ENCODE measurements at regions not wholly inside any gene's neighbourhood (a gene's known extent, or its start where the extent isn't known, plus 50 kb on each side); places are given as distances from the start of the nearest gene placed in this dataset.

DNA sequence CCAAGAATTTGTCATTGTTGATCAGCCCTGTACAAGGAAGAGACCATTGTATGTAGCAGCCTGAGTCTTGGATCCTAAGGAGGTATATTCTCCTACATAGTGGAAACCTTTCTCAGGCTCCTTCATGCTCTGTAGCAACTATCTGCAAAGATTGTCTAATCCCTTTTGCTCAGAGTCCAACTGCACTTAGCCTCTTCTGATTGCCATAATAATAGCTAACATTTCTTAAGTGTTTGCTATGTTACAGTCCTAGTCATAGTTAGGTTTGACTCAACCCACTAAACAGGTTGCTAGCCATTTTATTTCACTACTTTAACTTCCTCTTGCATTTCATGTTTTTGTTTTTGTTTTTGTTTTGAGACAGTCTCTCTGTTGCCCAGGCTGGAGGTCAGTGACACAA, 50.8 kb upstream of the SLC16A2 start:
- intact Hi-C loops (cut with micrococcal nuclease; ENCODE audit: unreplicated experiment) (no loop called here), in situ Hi-C loops (cut with HindIII; ENCODE audit: low pct_unique_long_range_greater_than_20kb, low sequenced_read_pairs) (no loop called here)
- POLR2A ChIA-PET = no interaction called here
- H3K4me1 ChIP-seq (ENCODE audit: control insufficient read depth, insufficient read depth, low read length) = no peaks in the 10 kb centered on the region
- BruUV-seq (replicated peaks) = no TSS peak
- H3K9me3 ChIP-seq (ENCODE audit: control insufficient read depth, insufficient read depth, low read depth, low read length) = no peaks in the 10 kb centered on the region
- no peak for TF ChIP-seq POLR2AphosphoS5 (IDR thresholded peaks at IDR 0.05; ENCODE audit: low read depth, low read length)
- TF ChIP-seq, protein P1, sequence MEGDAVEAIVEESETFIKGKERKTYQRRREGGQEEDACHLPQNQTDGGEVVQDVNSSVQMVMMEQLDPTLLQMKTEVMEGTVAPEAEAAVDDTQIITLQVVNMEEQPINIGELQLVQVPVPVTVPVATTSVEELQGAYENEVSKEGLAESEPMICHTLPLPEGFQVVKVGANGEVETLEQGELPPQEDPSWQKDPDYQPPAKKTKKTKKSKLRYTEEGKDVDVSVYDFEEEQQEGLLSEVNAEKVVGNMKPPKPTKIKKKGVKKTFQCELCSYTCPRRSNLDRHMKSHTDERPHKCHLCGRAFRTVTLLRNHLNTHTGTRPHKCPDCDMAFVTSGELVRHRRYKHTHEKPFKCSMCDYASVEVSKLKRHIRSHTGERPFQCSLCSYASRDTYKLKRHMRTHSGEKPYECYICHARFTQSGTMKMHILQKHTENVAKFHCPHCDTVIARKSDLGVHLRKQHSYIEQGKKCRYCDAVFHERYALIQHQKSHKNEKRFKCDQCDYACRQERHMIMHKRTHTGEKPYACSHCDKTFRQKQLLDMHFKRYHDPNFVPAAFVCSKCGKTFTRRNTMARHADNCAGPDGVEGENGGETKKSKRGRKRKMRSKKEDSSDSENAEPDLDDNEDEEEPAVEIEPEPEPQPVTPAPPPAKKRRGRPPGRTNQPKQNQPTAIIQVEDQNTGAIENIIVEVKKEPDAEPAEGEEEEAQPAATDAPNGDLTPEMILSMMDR (IDR thresholded peaks at IDR 0.05) = no peak
- no peak for TF ChIP-seq TCF7L2 (IDR thresholded peaks at IDR 0.05; ENCODE audit: low read depth, low read length)
- TF ChIP-seq, protein P2, sequence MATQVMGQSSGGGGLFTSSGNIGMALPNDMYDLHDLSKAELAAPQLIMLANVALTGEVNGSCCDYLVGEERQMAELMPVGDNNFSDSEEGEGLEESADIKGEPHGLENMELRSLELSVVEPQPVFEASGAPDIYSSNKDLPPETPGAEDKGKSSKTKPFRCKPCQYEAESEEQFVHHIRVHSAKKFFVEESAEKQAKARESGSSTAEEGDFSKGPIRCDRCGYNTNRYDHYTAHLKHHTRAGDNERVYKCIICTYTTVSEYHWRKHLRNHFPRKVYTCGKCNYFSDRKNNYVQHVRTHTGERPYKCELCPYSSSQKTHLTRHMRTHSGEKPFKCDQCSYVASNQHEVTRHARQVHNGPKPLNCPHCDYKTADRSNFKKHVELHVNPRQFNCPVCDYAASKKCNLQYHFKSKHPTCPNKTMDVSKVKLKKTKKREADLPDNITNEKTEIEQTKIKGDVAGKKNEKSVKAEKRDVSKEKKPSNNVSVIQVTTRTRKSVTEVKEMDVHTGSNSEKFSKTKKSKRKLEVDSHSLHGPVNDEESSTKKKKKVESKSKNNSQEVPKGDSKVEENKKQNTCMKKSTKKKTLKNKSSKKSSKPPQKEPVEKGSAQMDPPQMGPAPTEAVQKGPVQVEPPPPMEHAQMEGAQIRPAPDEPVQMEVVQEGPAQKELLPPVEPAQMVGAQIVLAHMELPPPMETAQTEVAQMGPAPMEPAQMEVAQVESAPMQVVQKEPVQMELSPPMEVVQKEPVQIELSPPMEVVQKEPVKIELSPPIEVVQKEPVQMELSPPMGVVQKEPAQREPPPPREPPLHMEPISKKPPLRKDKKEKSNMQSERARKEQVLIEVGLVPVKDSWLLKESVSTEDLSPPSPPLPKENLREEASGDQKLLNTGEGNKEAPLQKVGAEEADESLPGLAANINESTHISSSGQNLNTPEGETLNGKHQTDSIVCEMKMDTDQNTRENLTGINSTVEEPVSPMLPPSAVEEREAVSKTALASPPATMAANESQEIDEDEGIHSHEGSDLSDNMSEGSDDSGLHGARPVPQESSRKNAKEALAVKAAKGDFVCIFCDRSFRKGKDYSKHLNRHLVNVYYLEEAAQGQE (IDR thresholded peaks at IDR 0.05; ENCODE audit: insufficient read depth in 1 of 2, low read depth in 2 of 2, low read length in 1 of 2) = no peak
- TF ChIP-seq SIN3A (IDR thresholded peaks at IDR 0.05; ENCODE audit: borderline replicate concordance, insufficient read depth, low read depth, low read length) = no peak
- DNase-seq (ENCODE audit: low read depth, low spot score) = no peak
- H3K36me3 ChIP-seq (ENCODE audit: control insufficient read depth, insufficient read depth, low read length) = no peaks in the 10 kb centered on the region
- no peak overlapping the region for H3K4me3 ChIP-seq (ENCODE audit: low read depth in 2 of 2, low read length in 2 of 2)
- H3K27me3 ChIP-seq (ENCODE audit: control insufficient read depth, insufficient read depth, low read length) = no peaks in the 10 kb centered on the region
- CTCF ChIA-PET = no interaction called here
- H3K27ac ChIP-seq (ENCODE audit: low read length) = no peak overlapping the region
- ATAC-seq = no peak

DNA sequence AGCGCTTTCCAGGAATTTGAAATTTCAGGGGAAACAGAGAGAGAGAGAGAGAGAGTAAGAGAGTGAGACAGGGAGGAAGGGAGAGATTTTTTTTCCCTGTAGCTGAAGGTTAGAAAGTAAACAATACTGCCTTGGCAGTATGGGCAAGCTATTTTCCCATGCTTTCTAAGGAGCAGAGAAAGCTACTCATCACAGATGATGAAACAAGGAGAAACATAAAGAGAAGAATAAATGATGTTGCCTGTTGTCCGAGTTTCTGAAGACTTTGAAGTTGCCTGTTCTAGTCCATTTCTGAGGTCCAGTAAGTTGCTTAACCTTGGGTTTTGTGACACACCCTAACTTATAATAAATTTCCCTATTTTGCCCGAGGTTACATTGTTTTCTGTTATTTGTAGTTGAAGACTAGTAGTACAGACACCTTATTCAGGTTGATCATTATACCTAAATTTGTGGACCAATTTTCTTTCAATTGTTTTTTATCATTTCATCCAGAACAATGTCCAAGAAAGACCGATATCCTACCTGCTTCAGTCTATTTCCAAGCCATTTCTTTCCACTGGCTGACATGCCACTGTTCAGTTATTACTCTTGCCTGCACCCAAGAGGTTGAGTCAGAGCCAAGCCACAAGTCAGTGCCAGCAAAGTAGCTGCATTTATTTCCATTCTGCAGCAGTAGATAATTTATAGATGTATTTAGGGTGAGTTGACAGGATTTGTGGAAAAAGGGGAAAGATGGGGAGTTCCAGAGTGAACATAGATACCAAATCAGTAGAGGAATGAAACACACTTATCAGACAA, 49.7 kb upstream of the SLC16A2 start:
- Histone ChIP-seq H3K4me3 (ENCODE audit: low read depth in 2 of 2, low read length in 2 of 2) (no peak overlapping the region), H3K27me3 (ENCODE audit: control insufficient read depth, insufficient read depth, low read length) (no peaks in the 10 kb centered on the region), H3K36me3 (ENCODE audit: control insufficient read depth, insufficient read depth, low read length) (no peaks in the 10 kb centered on the region), H3K9me3 (ENCODE audit: control insufficient read depth, insufficient read depth, low read depth, low read length) (no peaks in the 10 kb centered on the region), H3K27ac (ENCODE audit: low read length) (no peak overlapping the region; the same call in 1 of the 2 replicates), H3K4me1 (ENCODE audit: control insufficient read depth, insufficient read depth, low read length) (no peaks in the 10 kb centered on the region)
- in situ Hi-C loops (cut with HindIII; ENCODE audit: low pct_unique_long_range_greater_than_20kb, low sequenced_read_pairs) = no loop called here
- CTCF ChIA-PET = interaction anchor here (0.9 kb wide), 1 partner anchor 11 kb away, joined by 3 read pairs; no protein-coding TSS in a partner anchor
- TF ChIP-seq SIN3A (IDR thresholded peaks at IDR 0.05; ENCODE audit: borderline replicate concordance, insufficient read depth, low read depth, low read length) (no peak), POLR2AphosphoS5 (IDR thresholded peaks at IDR 0.05; ENCODE audit: low read depth, low read length) (no peak), TCF7L2 (IDR thresholded peaks at IDR 0.05; ENCODE audit: low read depth, low read length) (no peak)
- TF ChIP-seq, protein P2 (IDR thresholded peaks at IDR 0.05; ENCODE audit: insufficient read depth in 1 of 2, low read depth in 2 of 2, low read length in 1 of 2) = no peak
- TF ChIP-seq, protein P1 (IDR thresholded peaks at IDR 0.05) = no peak
- no TSS peak for BruUV-seq (replicated peaks)
- POLR2A ChIA-PET = no interaction called here
- DNase-seq (ENCODE audit: low read depth, low spot score) (no peak), ATAC-seq (no peak)
- intact Hi-C loops (cut with micrococcal nuclease; ENCODE audit: unreplicated experiment) = no loop called here
